ENCODE measurements at regions not wholly inside any gene's neighbourhood (a gene's known extent, or its start where the extent isn't known, plus 50 kb on each side); places are given as distances from the start of the nearest gene placed in this dataset.

- Mint-ChIP-seq H3K4me3 (no peak overlapping the region), H3K9me3 (no peaks in the 10 kb centered on the region), H3K27ac (no peak overlapping the region), H3K27me3 (no peaks in the 10 kb centered on the region), H3K4me1 (no peaks in the 10 kb centered on the region)
- ATAC-seq = no peak
- DNase-seq = no peak
These were observed 584.8 kb downstream of the HINT1 start for GRCh38 chr5:130580264-130580663.

- no peak overlapping the region for H3K27ac Mint-ChIP-seq
- no peaks in the 10 kb centered on the region for H3K4me1 Mint-ChIP-seq
- H3K4me3 Mint-ChIP-seq = no peak overlapping the region
- ATAC-seq (no peak), DNase-seq (no peak)
- no peaks in the 10 kb centered on the region for H3K9me3 Mint-ChIP-seq
- H3K27me3 Mint-ChIP-seq = no peaks in the 10 kb centered on the region
These were observed 586.7 kb downstream of the HINT1 start for GRCh38 chr5:130578354-130578753.

GRCh38 chr5:130571076-130571475 lies 594.0 kb downstream of the HINT1 start:
- Mint-ChIP-seq H3K4me3 (no peak overlapping the region), H3K27me3 (no peaks in the 10 kb centered on the region), H3K4me1 (no peaks in the 10 kb centered on the region), H3K27ac (no peak overlapping the region), H3K9me3 (no peaks in the 10 kb centered on the region)
- DNase-seq (no peak), ATAC-seq (no peak)

- H3K27me3 Mint-ChIP-seq = no peaks in the 10 kb centered on the region
- H3K4me3 Mint-ChIP-seq = no peak overlapping the region
- ATAC-seq = no peak
- no peaks in the 10 kb centered on the region for H3K4me1 Mint-ChIP-seq
- H3K27ac Mint-ChIP-seq = no peak overlapping the region
- H3K9me3 Mint-ChIP-seq = no peaks in the 10 kb centered on the region
- no peak for DNase-seq
These were observed 596.3 kb downstream of the HINT1 start for GRCh38 chr5:130568791-130569190.

- H3K4me1 Mint-ChIP-seq = no peaks in the 10 kb centered on the region
- DNase-seq = no peak
- H3K27ac Mint-ChIP-seq = no peak overlapping the region
- H3K9me3 Mint-ChIP-seq = peaks cover 10 to 11% of the 10 kb centered on the region in 2 donors
- peaks cover 12% of the 10 kb centered on the region for H3K27me3 Mint-ChIP-seq
- ATAC-seq = no peak
- H3K4me3 Mint-ChIP-seq = no peak overlapping the region
These were observed 609.6 kb downstream of the HINT1 start for GRCh38 chr5:130555429-130555828.

- DNase-seq = no peak
- Mint-ChIP-seq H3K4me3 (no peak overlapping the region), H3K4me1 (no peaks in the 10 kb centered on the region), H3K27ac (no peak overlapping the region), H3K27me3 (peaks cover 15% of the 10 kb centered on the region), H3K9me3 (peaks cover 2 to 11% of the 10 kb centered on the region in 2 donors)
- no peak for ATAC-seq
These were observed 614.5 kb downstream of the HINT1 start for GRCh38 chr5:130550562-130550928.

- Mint-ChIP-seq H3K9me3 (peaks cover 7 to 11% of the 10 kb centered on the region in 2 donors), H3K4me1 (no peaks in the 10 kb centered on the region), H3K4me3 (no peak overlapping the region), H3K27ac (no peak overlapping the region), H3K27me3 (peaks cover 15% of the 10 kb centered on the region)
- DNase-seq = no peak
- no peak for ATAC-seq
These were observed 615.0 kb downstream of the HINT1 start for GRCh38 chr5:130549884-130550561.

GRCh38 chr5:130546211-130546610 lies 618.8 kb downstream of the HINT1 start:
- no peak overlapping the region for H3K4me3 Mint-ChIP-seq
- H3K27ac Mint-ChIP-seq = no peak overlapping the region
- DNase-seq (no peak), ATAC-seq (no peak)
- no peaks in the 10 kb centered on the region for H3K4me1 Mint-ChIP-seq
- peaks cover 7 to 11% of the 10 kb centered on the region in 2 donors for H3K9me3 Mint-ChIP-seq
- H3K27me3 Mint-ChIP-seq = peaks cover 15% of the 10 kb centered on the region

GRCh38 chr5:130545291-130545690 lies 619.8 kb downstream of the HINT1 start:
- H3K4me3 Mint-ChIP-seq = no peak overlapping the region
- H3K9me3 Mint-ChIP-seq = peaks cover 7 to 11% of the 10 kb centered on the region in 2 donors
- ATAC-seq (no peak), DNase-seq (no peak)
- H3K27ac Mint-ChIP-seq = no peak overlapping the region
- H3K4me1 Mint-ChIP-seq = no peaks in the 10 kb centered on the region
- peaks cover 15% of the 10 kb centered on the region for H3K27me3 Mint-ChIP-seq

- peak; percentile 46 for ATAC-seq
- no peaks in the 10 kb centered on the region for H3K27me3 Mint-ChIP-seq
- DNase-seq = no peak
- no peaks in the 10 kb centered on the region for H3K4me1 Mint-ChIP-seq
- peaks cover 0 to 7% of the 10 kb centered on the region in 2 donors for H3K9me3 Mint-ChIP-seq
- no peak overlapping the region for H3K27ac Mint-ChIP-seq
- no peak overlapping the region for H3K4me3 Mint-ChIP-seq
These were observed 623.3 kb downstream of the HINT1 start for GRCh38 chr5:130541617-130542221.

- Mint-ChIP-seq H3K27ac (no peak overlapping the region), H3K4me1 (no peaks in the 10 kb centered on the region), H3K27me3 (no peaks in the 10 kb centered on the region), H3K4me3 (no peak overlapping the region), H3K9me3 (no peaks in the 10 kb centered on the region)
- ATAC-seq (no peak), DNase-seq (no peak)
These were observed 628.4 kb downstream of the HINT1 start for GRCh38 chr5:130536691-130537090.

GRCh38 chr5:130532786-130533185 lies 628.5 kb downstream of the CHSY3 start:
- Mint-ChIP-seq H3K27ac (no peak overlapping the region), H3K4me1 (no peaks in the 10 kb centered on the region), H3K4me3 (no peak overlapping the region), H3K27me3 (no peaks in the 10 kb centered on the region), H3K9me3 (no peaks in the 10 kb centered on the region)
- ATAC-seq (no peak), DNase-seq (no peak)

- Mint-ChIP-seq H3K27me3 (no peaks in the 10 kb centered on the region), H3K9me3 (no peaks in the 10 kb centered on the region), H3K4me1 (no peaks in the 10 kb centered on the region), H3K4me3 (no peak overlapping the region), H3K27ac (no peak overlapping the region)
- ATAC-seq = no peak
- DNase-seq = no peak
These were observed 625.5 kb downstream of the CHSY3 start for GRCh38 chr5:130529511-130530485.

- Mint-ChIP-seq H3K27ac (no peak overlapping the region), H3K9me3 (no peaks in the 10 kb centered on the region)
These were observed 624.8 kb downstream of the CHSY3 start for GRCh38 chr5:130529111-130529510.

GRCh38 chr5:130528474-130528873 lies 624.2 kb downstream of the CHSY3 start:
- Mint-ChIP-seq H3K27me3 (no peaks in the 10 kb centered on the region), H3K4me1 (no peaks in the 10 kb centered on the region), H3K9me3 (no peaks in the 10 kb centered on the region), H3K27ac (no peak overlapping the region), H3K4me3 (no peak overlapping the region)
- no peak for DNase-seq
- no peak for ATAC-seq

More at GRCh38 chr5:130529111-130529510, 624.8 kb downstream of the CHSY3 start:
- no peaks in the 10 kb centered on the region for H3K27me3 Mint-ChIP-seq
- H3K4me3 Mint-ChIP-seq = no peak overlapping the region
- no peak for ATAC-seq
- no peak for DNase-seq
- no peaks in the 10 kb centered on the region for H3K4me1 Mint-ChIP-seq

GRCh38 chr5:130526708-130527107 lies 622.4 kb downstream of the CHSY3 start:
- peaks cover 0 to 5% of the 10 kb centered on the region in 2 donors for H3K9me3 Mint-ChIP-seq
- H3K4me3 Mint-ChIP-seq = no peak overlapping the region
- DNase-seq = no peak
- H3K27me3 Mint-ChIP-seq = no peaks in the 10 kb centered on the region
- H3K4me1 Mint-ChIP-seq = no peaks in the 10 kb centered on the region
- no peak overlapping the region for H3K27ac Mint-ChIP-seq
- ATAC-seq = no peak
